K562 (cell line): ENCODE measurements at regions not wholly inside any gene's neighbourhood (a gene's known extent, or its start where the extent isn't known, plus 50 kb on each side); places are given as distances from the start of the nearest gene placed in this dataset.

Source experiments
- BCLAF1 ChIP-seq, 2 experiments: fragments of 450-650 bp in 1 of 2; IDR thresholded peaks; 2 replicates each; pipeline ENCODE4 v1.6.1; 2011 to 2017; ENCODE audit warnings: low read depth in 2 of 2, antibody characterized with exemption in 1 of 2, borderline replicate concordance in 1 of 2, low read length in 1 of 2, mild to moderate bottlenecking in 1 of 2, mixed read lengths in 1 of 2; ENCODE audit not compliant: control insufficient read depth in 1 of 2
- CBFA2T3 ChIP-seq: fragments of 450-650 bp; IDR thresholded peaks from 2 replicates; pipeline ENCODE4 v1.6.1; 2017
- CXXC5 ChIP-seq: fragments of 250-450 bp; sonication (Bioruptor Pico); IDR thresholded peaks from 2 replicates; pipeline ENCODE4 v1.8.0; 2022; ENCODE audit warnings: inconsistent platforms, mild to moderate bottlenecking, moderate library complexity
- HEY1 ChIP-seq: fragments of 250-450 bp; sonication (Bioruptor Pico); IDR thresholded peaks from 2 replicates; pipeline ENCODE4 v1.5.0; 2020; ENCODE audit warnings: mild to moderate bottlenecking, moderate library complexity, borderline replicate concordance
- NBN ChIP-seq: fragments of 450-650 bp; IDR thresholded peaks from 2 replicates; pipeline ENCODE4 v1.6.1; 2016; ENCODE audit warnings: low read depth, mild to moderate bottlenecking
- NCOA4 ChIP-seq: fragments of 450-650 bp; IDR thresholded peaks from 2 replicates; pipeline ENCODE4 v1.6.1; 2018; ENCODE audit warnings: mild to moderate bottlenecking; ENCODE audit not compliant: partially characterized antibody
- NR4A1 ChIP-seq, 2 experiments: fragments of 250-450 bp in 1 of 2; fragments of 450-650 bp in 1 of 2; sonication (Bioruptor Pico) in 1 of 2; IDR thresholded peaks; 2 replicates each; pipeline versions ENCODE4 v1.4.0 to v1.6.1; 2016 to 2020; ENCODE audit warnings: mild to moderate bottlenecking in 2 of 2, missing compliant biosample characterization in 1 of 2, missing genetic modification characterization in 1 of 2, moderate library complexity in 1 of 2
- PCBP1 ChIP-seq: fragments of 200-400 bp; formaldehyde crosslinking; IDR thresholded peaks from 2 replicates; pipeline ENCODE4 v1.6.1; 2018; ENCODE audit warnings: mild to moderate bottlenecking, low read depth, low read length; ENCODE audit not compliant: poor library complexity, severe bottlenecking
- RBFOX2 ChIP-seq: fragments of 200-400 bp; formaldehyde crosslinking; IDR thresholded peaks from 2 replicates; pipeline ENCODE4 v1.6.1; 2017; ENCODE audit warnings: low read depth, mild to moderate bottlenecking, low read length, moderate library complexity
- SNAPC5 ChIP-seq: fragments of 250-450 bp; sonication (Bioruptor Pico); IDR thresholded peaks from 2 replicates; pipeline ENCODE4 v1.8.0; 2021; ENCODE audit warnings: moderate library complexity, mild to moderate bottlenecking, inconsistent platforms
- SREBF2 ChIP-seq: sonication (generic); formaldehyde crosslinking; IDR thresholded peaks from 2 replicates; pipeline ENCODE4 v1.4.0; 2020; ENCODE audit warnings: mild to moderate bottlenecking, missing genetic modification reagents
- TAF15 ChIP-seq: fragments of 200-400 bp; formaldehyde crosslinking; IDR thresholded peaks from 2 replicates; pipeline ENCODE4 v1.6.1; 2017; ENCODE audit warnings: mild to moderate bottlenecking, low read depth, low read length, moderate library complexity
- TEAD1 ChIP-seq, 2 experiments: fragments of 450-650 bp in 1 of 2; sonication (generic) in 1 of 2; formaldehyde crosslinking; IDR thresholded peaks; 2 replicates each; pipeline versions ENCODE4 v1.4.0 to v1.8.0; 2020 to 2022; ENCODE audit warnings: mild to moderate bottlenecking in 2 of 2, missing genetic modification reagents in 1 of 2
- XRCC4 ChIP-seq: IDR thresholded peaks from one replicate; pipeline ENCODE4 v1.6.1; 2011; ENCODE audit not compliant: insufficient read depth, insufficient read length; ENCODE audit errors: extremely low read depth
- ZNF133 ChIP-seq: fragments of 250-450 bp; sonication (Bioruptor Pico); IDR thresholded peaks from 2 replicates; pipeline ENCODE4 v1.4.0; 2020; ENCODE audit warnings: mild to moderate bottlenecking
- ZNF143 ChIP-seq: sonication (generic); formaldehyde crosslinking; IDR thresholded peaks from 2 replicates; pipeline ENCODE4 v1.9.0; 2022; ENCODE audit warnings: mild to moderate bottlenecking, missing genetic modification reagents
- ZNF217 ChIP-seq: sonication (generic); formaldehyde crosslinking; IDR thresholded peaks from 2 replicates; pipeline ENCODE4 v1.8.0; 2022; ENCODE audit warnings: mild to moderate bottlenecking, missing genetic modification reagents
- ZNF583 ChIP-seq: fragments of 250-450 bp; sonication (Bioruptor Pico); IDR thresholded peaks from 2 replicates; pipeline ENCODE4 v1.4.0; 2020
- ZNF778 ChIP-seq: fragments of 450-650 bp; formaldehyde crosslinking; IDR thresholded peaks from 2 replicates; pipeline ENCODE4 v1.4.0; 2020; ENCODE audit warnings: mild to moderate bottlenecking, moderate library complexity
- ZNF830 ChIP-seq: fragments of 250-450 bp; sonication (Bioruptor Pico); IDR thresholded peaks from 2 replicates; pipeline ENCODE4 v1.5.0; 2021; ENCODE audit warnings: mild to moderate bottlenecking
- ZSCAN32 ChIP-seq: fragments of 450-650 bp; formaldehyde crosslinking; IDR thresholded peaks from 2 replicates; pipeline ENCODE4 v1.4.0; 2020; ENCODE audit warnings: mild to moderate bottlenecking, moderate library complexity
- TF ChIP-seq, protein P1 (sequence below): fragments of 450-650 bp; IDR thresholded peaks from 2 replicates; pipeline ENCODE4 v1.6.1; 2016; ENCODE audit warnings: low read depth, mild to moderate bottlenecking, moderate library complexity
- TF ChIP-seq, protein P2 (sequence below): sonication (generic); formaldehyde crosslinking; IDR thresholded peaks from 2 replicates; pipeline ENCODE4 v1.8.0; 2022; ENCODE audit warnings: mild to moderate bottlenecking, missing genetic modification reagents, borderline replicate concordance
- TF ChIP-seq, protein P3 (sequence below): fragments of 450-650 bp; formaldehyde crosslinking; IDR thresholded peaks from 2 replicates; pipeline ENCODE4 v1.4.0; 2022; ENCODE audit warnings: missing genetic modification characterization

GRCh38 chr12:124484526-124484953 is 82.9 kb downstream of the NCOR2 start (continued):
- TF ChIP-seq BCLAF1 (IDR thresholded peaks at IDR 0.05; ENCODE audit: borderline replicate concordance in 1 of 2, control insufficient read depth in 1 of 2, low read depth in 2 of 2, low read length in 1 of 2) = no peak
- TF ChIP-seq PCBP1 = no peak
- no peak for TF ChIP-seq ZNF133
- TF ChIP-seq NBN = no peak
- TF ChIP-seq ZNF143 (CRISPR knock-in tag) = no peak
- TF ChIP-seq, protein P1, sequence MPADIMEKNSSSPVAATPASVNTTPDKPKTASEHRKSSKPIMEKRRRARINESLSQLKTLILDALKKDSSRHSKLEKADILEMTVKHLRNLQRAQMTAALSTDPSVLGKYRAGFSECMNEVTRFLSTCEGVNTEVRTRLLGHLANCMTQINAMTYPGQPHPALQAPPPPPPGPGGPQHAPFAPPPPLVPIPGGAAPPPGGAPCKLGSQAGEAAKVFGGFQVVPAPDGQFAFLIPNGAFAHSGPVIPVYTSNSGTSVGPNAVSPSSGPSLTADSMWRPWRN = no peak
- TF ChIP-seq TAF15 = no peak
- no peak for TF ChIP-seq XRCC4
- no peak for TF ChIP-seq ZNF830 (CRISPR knock-in tag)
- TF ChIP-seq ZNF217 (CRISPR knock-in tag) = no peak
- no peak for TF ChIP-seq SNAPC5 (CRISPR knock-in tag)
- TF ChIP-seq CXXC5 (CRISPR knock-in tag) = no peak
- TF ChIP-seq NCOA4 = no peak
- TF ChIP-seq RBFOX2 = no peak
- no peak for TF ChIP-seq ZNF583 (CRISPR knock-in tag)
- no peak for TF ChIP-seq NR4A1 (CRISPR knock-in tag; IDR thresholded peaks at IDR 0.05)
- TF ChIP-seq NR4A1 (tag; IDR thresholded peaks at IDR 0.05) = no peak
- TF ChIP-seq, protein P2, sequence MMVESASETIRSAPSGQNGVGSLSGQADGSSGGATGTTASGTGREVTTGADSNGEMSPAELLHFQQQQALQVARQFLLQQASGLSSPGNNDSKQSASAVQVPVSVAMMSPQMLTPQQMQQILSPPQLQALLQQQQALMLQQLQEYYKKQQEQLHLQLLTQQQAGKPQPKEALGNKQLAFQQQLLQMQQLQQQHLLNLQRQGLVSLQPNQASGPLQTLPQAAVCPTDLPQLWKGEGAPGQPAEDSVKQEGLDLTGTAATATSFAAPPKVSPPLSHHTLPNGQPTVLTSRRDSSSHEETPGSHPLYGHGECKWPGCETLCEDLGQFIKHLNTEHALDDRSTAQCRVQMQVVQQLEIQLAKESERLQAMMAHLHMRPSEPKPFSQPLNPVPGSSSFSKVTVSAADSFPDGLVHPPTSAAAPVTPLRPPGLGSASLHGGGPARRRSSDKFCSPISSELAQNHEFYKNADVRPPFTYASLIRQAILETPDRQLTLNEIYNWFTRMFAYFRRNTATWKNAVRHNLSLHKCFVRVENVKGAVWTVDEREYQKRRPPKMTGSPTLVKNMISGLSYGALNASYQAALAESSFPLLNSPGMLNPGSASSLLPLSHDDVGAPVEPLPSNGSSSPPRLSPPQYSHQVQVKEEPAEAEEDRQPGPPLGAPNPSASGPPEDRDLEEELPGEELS = no peak
- TF ChIP-seq TEAD1 (CRISPR knock-in tag; IDR thresholded peaks at IDR 0.05) = no peak
- no peak for TF ChIP-seq CBFA2T3
- TF ChIP-seq, protein P3, sequence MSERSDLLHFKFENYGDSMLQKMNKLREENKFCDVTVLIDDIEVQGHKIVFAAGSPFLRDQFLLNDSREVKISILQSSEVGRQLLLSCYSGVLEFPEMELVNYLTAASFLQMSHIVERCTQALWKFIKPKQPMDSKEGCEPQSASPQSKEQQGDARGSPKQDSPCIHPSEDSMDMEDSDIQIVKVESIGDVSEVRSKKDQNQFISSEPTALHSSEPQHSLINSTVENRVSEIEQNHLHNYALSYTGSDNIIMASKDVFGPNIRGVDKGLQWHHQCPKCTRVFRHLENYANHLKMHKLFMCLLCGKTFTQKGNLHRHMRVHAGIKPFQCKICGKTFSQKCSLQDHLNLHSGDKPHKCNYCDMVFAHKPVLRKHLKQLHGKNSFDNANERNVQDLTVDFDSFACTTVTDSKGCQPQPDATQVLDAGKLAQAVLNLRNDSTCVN (CRISPR knock-in tag) = no peak
- TF ChIP-seq HEY1 (CRISPR knock-in tag) = no peak
- no peak for TF ChIP-seq SREBF2 (CRISPR knock-in tag)
- TF ChIP-seq ZSCAN32 = no peak
- no peak for TF ChIP-seq ZNF778 (CRISPR knock-in tag)
